Cardiac septum (tissue), 1 donor: ENCODE measurements at regions not wholly inside any gene's neighbourhood (a gene's known extent, or its start where the extent isn't known, plus 50 kb on each side); places are given as distances from the start of the nearest gene placed in this dataset.

Experiments used
- DNase-seq: peaks from one replicate; pipeline ENCODE4 v3.0.0-alpha.2; 2020; ENCODE audit warnings: low spot score
- intact Hi-C: fragments of 100-400 bp; cut with DNase I; formaldehyde crosslinking; loops from one replicate; pipeline ENCODE4 v1.14.0; 2022
- donor health status: DM: no; HTN: no; CAD: no.

- DNase-seq, result no peak
Observed at GRCh38 chr7:10138087-10138854, 835.4 kb upstream of the PHF14 start.

DNA sequence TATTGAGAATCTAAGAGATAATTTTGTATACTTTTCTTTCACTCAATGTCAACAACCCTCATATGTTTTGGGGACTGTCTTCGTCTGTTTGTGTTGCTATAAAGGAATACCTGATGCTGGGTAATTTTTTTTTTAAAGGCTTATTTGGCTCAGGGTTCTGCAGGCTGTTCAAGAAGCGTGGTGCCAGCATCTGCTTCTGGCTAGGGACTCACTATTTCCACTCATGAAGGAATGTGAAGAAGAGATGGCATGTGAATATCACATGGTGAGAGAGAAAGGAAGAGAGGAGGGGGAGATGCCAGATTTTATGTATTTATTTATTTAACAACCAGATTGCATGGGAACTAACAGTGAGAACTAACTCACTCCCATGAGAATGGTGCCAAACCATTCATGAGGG is 827.4 kb upstream of the PHF14 start:
- intact Hi-C loops, result no loop called here
- DNase-seq, result no peak

More at GRCh38 chr7:10138087-10138854, 835.4 kb upstream of the PHF14 start:
- intact Hi-C loops, result no loop called here

DNA sequence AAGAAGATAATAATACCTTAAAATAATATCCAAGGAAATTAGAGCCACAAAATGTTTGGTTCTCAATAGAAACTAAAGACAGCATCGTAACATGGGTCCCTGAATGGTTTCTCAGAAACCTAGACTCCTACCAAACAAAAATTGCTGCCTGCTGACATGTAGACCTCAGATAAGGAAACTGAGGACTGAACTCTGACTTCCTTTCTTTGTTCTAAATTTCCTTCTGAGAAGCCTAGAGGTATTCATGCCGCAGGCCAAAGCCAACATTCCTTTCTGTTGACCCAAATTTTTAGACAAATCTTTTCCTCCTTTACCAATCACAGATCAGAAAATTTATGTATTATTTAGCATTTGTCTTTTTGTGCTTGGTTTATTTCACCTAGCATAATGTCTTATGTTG is 816.7 kb upstream of the PHF14 start:
- intact Hi-C loops, result no loop called here
- DNase-seq, result no peak

DNA sequence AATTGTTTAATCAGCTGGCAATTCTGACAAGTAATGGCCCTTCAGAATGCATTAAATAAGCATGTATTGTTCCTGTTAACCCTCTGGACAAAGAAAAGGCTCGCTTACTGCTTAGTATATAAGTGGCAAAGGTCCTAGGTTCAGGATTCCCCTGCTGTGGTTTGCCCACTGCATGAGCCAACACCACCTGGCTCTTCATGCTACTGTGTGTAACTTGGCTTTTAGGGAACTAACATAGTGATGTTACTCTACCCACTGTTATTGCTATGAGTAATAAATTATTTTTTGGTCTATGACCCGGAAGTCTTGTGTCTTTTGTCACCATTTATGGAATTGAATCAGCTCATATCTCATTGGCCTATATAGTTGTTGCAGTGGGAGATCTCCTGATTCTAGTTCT is 791.7 kb upstream of the PHF14 start:
- no peak for DNase-seq

DNA sequence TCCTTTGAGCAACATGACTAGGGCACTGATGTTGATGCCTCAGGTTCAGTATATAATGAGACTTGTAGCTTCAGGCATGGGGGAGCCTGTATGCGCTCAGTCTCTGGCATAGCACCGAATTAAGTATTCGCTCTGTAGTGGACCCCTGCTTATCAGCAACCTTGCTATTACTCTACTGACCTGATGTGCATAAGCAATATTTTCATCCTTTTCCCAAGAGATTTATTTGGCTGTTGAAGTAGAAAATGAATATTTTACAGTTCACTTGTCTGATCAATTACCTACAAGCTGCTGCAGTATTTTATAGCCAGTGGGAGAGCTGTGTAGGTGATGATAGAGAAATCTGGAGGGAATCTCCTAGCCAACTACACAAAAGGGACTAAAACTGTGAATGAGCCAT is 781.6 kb upstream of the PHF14 start:
- DNase-seq, result no peak
- intact Hi-C loops, result no loop called here

More for the DNA sequence above, 791.7 kb upstream of the PHF14 start:
- intact Hi-C loops, result no loop called here

GRCh38 chr7:10205696-10206095 is 768.0 kb upstream of the PHF14 start:
- intact Hi-C loops, result no loop called here
- DNase-seq, result no peak

DNA sequence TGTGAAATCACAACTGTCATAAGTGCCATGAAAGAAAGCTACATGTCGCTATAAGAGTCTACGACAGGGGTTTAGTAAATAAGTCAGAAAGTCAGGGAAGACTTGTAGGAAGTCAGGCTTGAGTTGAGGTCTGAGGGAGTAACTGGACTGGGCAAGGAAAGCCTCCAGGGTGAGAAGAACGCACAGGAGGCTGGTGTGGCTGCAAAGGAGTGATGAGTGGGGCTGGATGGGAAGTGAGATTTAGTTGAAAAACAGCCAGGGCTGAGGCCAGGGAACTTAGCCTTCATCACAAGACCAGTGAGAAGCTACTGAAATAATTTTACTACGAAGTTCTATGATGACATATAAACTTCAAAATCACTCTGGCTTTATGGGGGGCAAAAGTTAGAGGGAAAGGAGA is 763.7 kb upstream of the PHF14 start:
- intact Hi-C loops, result no loop called here
- no peak for DNase-seq

DNA sequence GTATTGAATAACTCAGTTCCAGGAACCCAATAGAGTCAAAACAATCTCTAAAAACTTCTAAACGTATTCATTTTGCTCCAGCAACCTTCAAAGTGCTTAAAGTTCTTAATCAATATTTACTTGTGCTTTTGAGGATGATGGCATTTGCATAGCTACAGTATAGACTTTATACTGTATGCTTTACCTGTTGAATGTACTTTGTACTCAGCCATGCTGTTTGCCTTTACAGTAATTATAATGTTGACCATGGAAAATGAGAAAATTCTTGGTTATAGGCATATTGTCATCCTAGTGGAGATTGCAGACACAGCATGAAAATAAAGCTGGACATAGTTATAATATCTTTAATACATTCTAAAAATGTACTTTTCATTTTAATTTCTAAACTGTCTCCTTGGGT is 762.7 kb upstream of the PHF14 start:
- DNase-seq, result no peak
- intact Hi-C loops, result no loop called here

- DNase-seq, result no peak
- intact Hi-C loops, result no loop called here
Observed at GRCh38 chr7:10211861-10212260, 761.8 kb upstream of the PHF14 start.

GRCh38 chr7:10212649-10213048 is 761.0 kb upstream of the PHF14 start:
- intact Hi-C loops, result no loop called here
- no peak for DNase-seq

DNA sequence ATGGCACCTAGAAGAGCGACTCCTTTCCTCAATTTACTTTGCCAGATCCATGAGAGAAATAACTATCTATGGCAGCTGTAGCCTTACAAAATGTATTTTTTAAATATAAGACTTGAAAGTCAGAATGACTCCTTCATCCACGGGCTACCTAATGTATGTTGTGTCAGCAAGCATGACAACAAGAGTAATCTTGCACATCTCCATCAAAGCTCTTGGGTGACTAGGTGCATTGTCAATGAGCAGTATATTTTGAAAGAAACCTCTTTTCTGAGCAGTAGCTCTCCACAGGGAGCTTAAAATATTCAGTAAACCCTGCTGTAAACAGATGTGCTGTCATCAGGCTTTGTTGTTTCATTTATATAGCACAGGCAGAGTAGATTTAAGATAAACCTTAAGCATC is 757.2 kb upstream of the PHF14 start:
- intact Hi-C loops, result no loop called here
- DNase-seq, result no peak

DNA sequence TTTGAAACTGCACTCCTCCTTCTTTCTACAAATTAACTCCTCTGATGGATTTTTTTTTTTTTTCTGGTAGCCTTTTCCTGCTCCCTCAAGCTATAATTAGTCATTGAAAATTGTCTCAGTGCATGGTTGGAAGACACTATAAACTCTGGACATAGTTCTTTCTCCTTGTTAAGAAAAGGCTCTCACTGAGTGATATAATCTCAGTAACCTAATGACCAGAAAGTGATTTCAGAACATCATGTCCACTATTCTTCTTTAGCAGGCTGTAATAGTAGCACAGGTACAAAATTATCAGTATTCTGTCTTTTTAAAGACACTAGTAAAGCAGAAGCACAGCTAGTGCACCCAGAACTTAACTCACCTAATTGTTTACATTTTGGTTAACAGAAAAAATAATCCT is 752.6 kb upstream of the PHF14 start:
- no peak for DNase-seq
- intact Hi-C loops, result no loop called here

- DNase-seq, result no peak
- intact Hi-C loops, result no loop called here
Observed at GRCh38 chr7:10222976-10223375, 750.7 kb upstream of the PHF14 start.

- intact Hi-C loops, result no loop called here
- no peak for DNase-seq
Observed at GRCh38 chr7:10225275-10225674, 748.4 kb upstream of the PHF14 start.

DNA sequence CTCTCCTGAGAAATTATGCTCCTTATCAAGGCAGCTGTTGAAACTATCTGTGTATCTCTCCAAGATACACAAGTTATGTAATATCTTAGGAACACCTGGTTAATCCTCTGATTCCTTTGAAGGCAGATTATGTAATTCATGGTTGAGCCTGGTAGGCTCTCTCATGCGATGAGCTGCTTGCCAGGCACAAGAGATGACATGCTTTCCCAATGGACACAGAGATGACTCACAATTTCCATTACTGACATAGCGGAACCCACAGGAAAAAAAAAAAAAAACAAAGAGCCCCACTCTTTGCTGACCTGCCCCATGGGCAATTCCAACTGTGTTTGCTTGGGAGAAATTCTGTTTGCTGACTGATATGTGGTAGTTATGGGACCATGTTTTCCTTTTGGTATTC is 736.4 kb upstream of the PHF14 start:
- DNase-seq, result no peak

GRCh38 chr7:10238641-10239040 is 735.0 kb upstream of the PHF14 start:
- no peak for DNase-seq
- intact Hi-C loops, result no loop called here

More for the DNA sequence above, 736.4 kb upstream of the PHF14 start:
- intact Hi-C loops, result no loop called here

DNA sequence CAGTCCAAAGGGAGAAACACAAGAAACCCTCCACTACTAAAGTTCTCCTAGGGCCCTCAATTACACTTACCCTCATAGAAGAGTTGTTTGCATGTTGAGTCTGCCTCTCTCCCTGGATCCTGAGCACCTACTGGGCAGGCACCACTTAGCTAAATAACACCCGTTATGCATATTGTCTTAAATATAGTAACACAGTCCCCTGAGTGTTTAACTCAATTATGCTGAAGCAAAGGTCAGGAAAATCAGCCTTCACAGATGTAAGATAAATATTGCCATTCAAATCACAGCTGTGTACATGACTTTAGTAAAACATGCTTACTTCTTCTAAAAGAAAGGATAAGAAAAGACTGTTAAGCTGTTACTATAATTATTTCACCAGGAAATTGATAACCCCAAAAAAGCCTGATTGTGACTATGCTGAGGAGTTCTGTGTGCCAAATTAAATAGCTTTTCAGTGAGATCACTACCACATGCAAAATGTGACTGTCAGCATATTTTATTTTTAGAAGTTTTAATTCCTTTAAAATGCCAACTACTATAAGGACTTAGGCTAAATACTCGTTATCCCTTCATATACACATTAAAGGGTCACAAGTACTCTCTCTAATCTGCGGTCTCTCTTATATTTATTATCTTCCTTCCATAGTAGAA is 733.9 kb upstream of the PHF14 start:
- intact Hi-C loops, result no loop called here
- DNase-seq, result no peak

- DNase-seq, result no peak
- intact Hi-C loops, result no loop called here
Observed at GRCh38 chr7:10245406-10245805, 728.3 kb upstream of the PHF14 start.

DNA sequence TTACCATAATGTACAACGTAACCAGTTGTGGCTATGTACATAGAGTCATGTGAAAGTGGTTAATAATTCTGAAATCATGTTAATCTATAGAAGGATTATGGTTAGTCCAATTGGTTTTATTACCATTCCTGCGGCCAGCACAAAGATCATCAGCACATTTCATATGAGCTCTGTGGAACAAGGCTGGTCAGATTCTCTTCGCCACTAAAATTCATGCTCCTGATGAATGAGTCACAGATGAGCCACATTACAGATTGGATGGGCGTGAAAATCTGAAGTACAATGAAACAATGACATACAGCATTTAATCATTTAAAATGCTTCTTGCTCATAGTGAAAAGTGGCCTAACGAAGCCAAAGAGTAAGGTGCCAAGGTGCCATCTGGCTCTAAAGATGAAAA is 716.2 kb upstream of the PHF14 start:
- DNase-seq, result no peak
- intact Hi-C loops, result no loop called here

DNA sequence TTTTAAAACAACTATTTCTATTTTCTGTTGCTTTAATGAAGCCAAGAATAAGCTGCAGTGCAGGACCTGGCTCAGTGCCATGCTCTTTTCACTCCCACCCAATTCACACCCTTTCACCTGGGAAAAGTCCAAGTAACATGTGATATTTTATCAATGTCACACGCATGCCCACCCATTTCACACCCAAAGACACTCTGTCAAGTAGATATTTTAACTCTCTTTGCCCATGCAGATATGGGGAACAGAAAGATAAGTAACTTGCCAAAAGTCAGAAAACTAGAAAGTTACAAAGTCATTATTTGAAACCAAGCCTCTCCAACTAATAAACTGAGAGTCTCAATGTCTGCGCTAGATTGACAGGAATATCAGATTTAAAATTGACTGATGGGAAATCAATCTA is 706.7 kb upstream of the PHF14 start:
- DNase-seq, result no peak
- intact Hi-C loops, result no loop called here

DNA sequence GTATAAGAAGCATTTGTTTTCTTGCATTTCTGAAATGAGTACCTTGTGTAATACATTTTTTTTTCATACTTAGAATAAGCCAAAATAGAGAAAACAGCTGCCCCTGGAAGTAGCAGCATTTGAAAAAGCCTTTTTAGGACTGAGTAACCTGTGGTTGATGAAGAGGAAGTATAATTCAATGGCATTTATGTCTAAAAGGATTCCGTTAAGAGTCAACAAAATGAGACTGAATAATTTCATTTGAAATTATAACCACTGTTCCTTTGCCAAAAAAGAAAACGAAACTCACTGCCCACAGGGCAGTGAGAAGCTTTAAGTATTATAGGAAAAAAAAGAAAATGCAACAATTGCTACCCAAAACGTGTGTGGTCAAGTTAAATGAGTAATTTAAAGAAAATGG is 705.6 kb upstream of the PHF14 start:
- intact Hi-C loops, result no loop called here

DNA sequence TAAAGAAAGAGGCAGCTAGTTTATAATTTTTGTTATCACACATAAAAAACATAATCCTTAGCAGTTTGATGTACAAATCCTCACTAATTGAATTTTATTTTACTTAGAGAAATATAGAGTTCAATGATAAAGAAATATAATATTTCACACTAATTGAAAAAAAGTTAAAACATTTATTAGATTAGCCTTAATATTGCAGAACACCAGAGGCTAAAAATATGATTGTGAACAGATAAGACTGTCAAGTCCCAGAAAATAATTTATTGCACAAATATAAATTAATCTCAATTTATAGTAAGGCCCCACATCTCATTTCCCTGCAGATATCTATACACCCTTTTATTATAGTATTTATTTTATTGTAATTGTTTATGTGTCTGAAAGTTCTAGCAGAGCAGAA is 690.8 kb upstream of the PHF14 start:
- intact Hi-C loops, result no loop called here
- no peak for DNase-seq

More for the DNA sequence above, 705.6 kb upstream of the PHF14 start:
- DNase-seq, result no peak
